PC-3 (cell line): ENCODE measurements at regions not wholly inside any gene's neighbourhood (a gene's known extent, or its start where the extent isn't known, plus 50 kb on each side); places are given as distances from the start of the nearest gene placed in this dataset.
A peak's percentile ranks its signal among the peaks of the same experiment; 100 is the strongest.

Source experiments
- ATAC-seq: fragments of 200-7000 bp; cut with Tn5 transposase; 2 replicates; pipeline ENCODE4 v1.9.1; 2020; ENCODE audit warnings: mild to moderate bottlenecking, moderate library complexity
- BruUV-seq: library from RNA; stranded (reverse); fragments of 400-500 nt; replicated peaks from 2 replicates; lab custom pipeline; 2021; lab: Mats Ljungman, UMichigan
- CTCF ChIA-PET: fragments of 300-600 bp; sonication (Branson Sonifier 250); formaldehyde crosslinking; loops from one replicate; lab custom pipeline; 2022; ENCODE audit warnings: antibody characterized with exemption; lab: Charles Lee
- POLR2A ChIA-PET: fragments of 300-600 bp; sonication (Branson Sonifier 250); formaldehyde crosslinking; loops from one replicate; lab custom pipeline; 2022; ENCODE audit warnings: antibody characterized with exemption; ENCODE audit not compliant: unreplicated experiment; lab: Charles Lee
- DNase-seq: peaks from one replicate; pipeline ENCODE4 v3.0.0-alpha.2; 2015
- H2AFZ ChIP-seq: fragments of 300-600 bp; sonication (generic); 2 replicates; pipeline ENCODE4 v1.6.0; 2016; ENCODE audit warnings: antibody characterized with exemption, low read length
- H3F3A ChIP-seq: fragments of 300-600 bp; sonication (generic); one replicate; pipeline ENCODE4 v1.6.0; 2017; ENCODE audit warnings: antibody characterized with exemption, low read length, control low read depth, mild to moderate bottlenecking; ENCODE audit not compliant: unreplicated experiment
- H3K27ac ChIP-seq: fragments of 300-600 bp; sonication (generic); 2 replicates; pipeline ENCODE4 v1.5.1; 2016; ENCODE audit warnings: mild to moderate bottlenecking, low read length
- H3K27me3 ChIP-seq: fragments of 300-600 bp; sonication (generic); 2 replicates; pipeline ENCODE4 v1.6.1; 2016; ENCODE audit warnings: low read length, mixed read lengths
- H3K36me3 ChIP-seq: fragments of 300-600 bp; sonication (generic); 2 replicates; pipeline ENCODE4 v1.6.1; 2016; ENCODE audit warnings: low read depth, mixed run types, low read length, mixed read lengths
- H3K4me1 ChIP-seq: fragments of 300-600 bp; sonication (generic); 2 replicates; pipeline ENCODE4 v1.5.1; 2016; ENCODE audit warnings: low read length; ENCODE audit not compliant: insufficient read depth
- H3K4me2 ChIP-seq: fragments of 300-600 bp; sonication (generic); 2 replicates; pipeline ENCODE4 v1.6.0; 2016; ENCODE audit warnings: low read length
- H3K4me3 ChIP-seq: fragments of 300-600 bp; sonication (generic); 2 replicates; pipeline ENCODE4 v1.5.1; 2016; ENCODE audit warnings: mild to moderate bottlenecking, low read length, mixed read lengths
- H3K79me2 ChIP-seq: fragments of 300-600 bp; sonication (generic); 2 replicates; pipeline ENCODE4 v1.6.1; 2017; ENCODE audit warnings: low read length, mixed read lengths
- H3K9ac ChIP-seq: fragments of 300-600 bp; sonication (generic); 2 replicates; pipeline ENCODE4 v1.6.0; 2016; ENCODE audit warnings: mild to moderate bottlenecking, low read length
- H3K9me2 ChIP-seq: fragments of 300-600 bp; sonication (generic); replicated peaks from 2 replicates; pipeline ENCODE4 v1.6.1; 2016; ENCODE audit warnings: mixed run types, low read length, mixed read lengths
- H3K9me3 ChIP-seq: fragments of 300-600 bp; sonication (generic); 2 replicates; pipeline ENCODE4 v1.6.1; 2016; ENCODE audit warnings: low read length, mixed read lengths
- H4K20me1 ChIP-seq: fragments of 300-600 bp; sonication (generic); 2 replicates; pipeline ENCODE4 v1.6.1; 2016; ENCODE audit warnings: low read length, mixed read lengths
- CTCF ChIP-seq: fragments of 300-600 bp; sonication (generic); conservative IDR thresholded peaks from 2 replicates; pipeline ENCODE4 v1.5.1; 2017; ENCODE audit warnings: antibody characterized with exemption, low read depth, mild to moderate bottlenecking, low read length
- EZH2 ChIP-seq: fragments of 300-600 bp; sonication (generic); IDR thresholded peaks from one replicate; pipeline ENCODE4 v1.6.1; 2017; ENCODE audit warnings: antibody characterized with exemption, mild to moderate bottlenecking, low read length; ENCODE audit not compliant: unreplicated experiment
- EZH2phosphoT487 ChIP-seq: fragments of 300-600 bp; sonication (generic); IDR thresholded peaks from 2 replicates; pipeline ENCODE4 v1.6.1; 2018; ENCODE audit warnings: mild to moderate bottlenecking, antibody characterized with exemption, low read length, borderline replicate concordance
- intact Hi-C: fragments of 100-400 bp; cut with micrococcal nuclease; formaldehyde crosslinking; loops from 2 replicates; pipeline ENCODE4 v1.9.0; 2023

GRCh38 chr6:141580988-141581552 lies 551.7 kb upstream of the GJE1 start:
- CTCF ChIA-PET = no interaction called here
- no peaks in the 10 kb centered on the region for H4K20me1 ChIP-seq
- peaks cover 4% of the 10 kb centered on the region; the same call in 1 of the 2 replicates for H3K4me1 ChIP-seq
- POLR2A ChIA-PET = no interaction called here
- H3K36me3 ChIP-seq = no peaks in the 10 kb centered on the region
- no TSS peak for BruUV-seq
- no peaks in the 10 kb centered on the region for H3F3A ChIP-seq
- no peaks in the 10 kb centered on the region for H3K27me3 ChIP-seq
- no peak overlapping the region for H2AFZ ChIP-seq
- H3K27ac ChIP-seq = no peak overlapping the region
- H3K79me2 ChIP-seq = no peaks in the 10 kb centered on the region
- intact Hi-C loops = no loop called here
- H3K9me3 ChIP-seq = no peaks in the 10 kb centered on the region
- TF ChIP-seq EZH2phosphoT487 = no peak
- TF ChIP-seq CTCF = no peak
- TF ChIP-seq EZH2 = no peak
- no peaks in the 10 kb centered on the region for H3K9me2 ChIP-seq
- DNase-seq (peak; percentile 33), ATAC-seq (no peak)
- no peak overlapping the region for H3K9ac ChIP-seq
- no peak overlapping the region for H3K4me3 ChIP-seq
- H3K4me2 ChIP-seq = no peak overlapping the region

GRCh38 chr6:141580131-141580530 lies 552.6 kb upstream of the GJE1 start:
- ATAC-seq (no peak), DNase-seq (no peak)
- Histone ChIP-seq H2AFZ (no peak overlapping the region), H3K27ac (no peak overlapping the region), H3K4me1 (peaks cover 4% of the 10 kb centered on the region; the same call in 1 of the 2 replicates), H3K9me2 (no peaks in the 10 kb centered on the region), H4K20me1 (no peaks in the 10 kb centered on the region), H3K27me3 (no peaks in the 10 kb centered on the region), H3K4me2 (no peak overlapping the region), H3K9me3 (no peaks in the 10 kb centered on the region), H3K36me3 (no peaks in the 10 kb centered on the region), H3F3A (no peaks in the 10 kb centered on the region), H3K9ac (no peak overlapping the region), H3K79me2 (no peaks in the 10 kb centered on the region), H3K4me3 (no peak overlapping the region)
- ChIA-PET CTCF (no interaction called here), POLR2A (no interaction called here)
- TF ChIP-seq EZH2 (no peak), EZH2phosphoT487 (no peak), CTCF (no peak)
- intact Hi-C loops = no loop called here
- no TSS peak for BruUV-seq

- TF ChIP-seq EZH2 (no peak), EZH2phosphoT487 (no peak), CTCF (no peak)
- H2AFZ ChIP-seq = no peak overlapping the region
- no peak overlapping the region for H3K4me3 ChIP-seq
- H3K4me1 ChIP-seq = peaks cover 4% of the 10 kb centered on the region; the same call in 1 of the 2 replicates
- H3F3A ChIP-seq = no peaks in the 10 kb centered on the region
- no peak overlapping the region for H3K9ac ChIP-seq
- intact Hi-C loops = no loop called here
- no peak overlapping the region for H3K4me2 ChIP-seq
- ATAC-seq (no peak), DNase-seq (no peak)
- no peaks in the 10 kb centered on the region for H4K20me1 ChIP-seq
- BruUV-seq = no TSS peak
- POLR2A ChIA-PET = no interaction called here
- no peaks in the 10 kb centered on the region for H3K27me3 ChIP-seq
- CTCF ChIA-PET = no interaction called here
- H3K9me3 ChIP-seq = no peaks in the 10 kb centered on the region
- H3K36me3 ChIP-seq = no peaks in the 10 kb centered on the region
- no peak overlapping the region for H3K27ac ChIP-seq
- H3K9me2 ChIP-seq = no peaks in the 10 kb centered on the region
- no peaks in the 10 kb centered on the region for H3K79me2 ChIP-seq
Observed at GRCh38 chr6:141576751-141577150, 556.0 kb upstream of the GJE1 start.
